ENCODE measurements at regions not wholly inside any gene's neighbourhood (a gene's known extent, or its start where the extent isn't known, plus 50 kb on each side); places are given as distances from the start of the nearest gene placed in this dataset.

GRCh38 chr5:58025809-58026208, 434.1 kb downstream of the PLK2 start:
- no peak overlapping the region for H2AFZ ChIP-seq (ENCODE audit: control insufficient read depth, low read length)
- no peak overlapping the region for H3K27ac ChIP-seq (ENCODE audit: control insufficient read depth, insufficient read depth, low read length)
- no peak overlapping the region for H3K9ac ChIP-seq (ENCODE audit: control insufficient read depth, extremely low read depth, insufficient read depth, low read length)
- DNase-seq (ENCODE audit: low read depth, low spot score): no peak
- no peaks in the 10 kb centered on the region for H3K4me1 ChIP-seq (ENCODE audit: control insufficient read depth, extremely low read depth, insufficient read depth, low read length)
- H4K20me1 ChIP-seq (ENCODE audit: control insufficient read depth, extremely low read depth, insufficient read depth, low read length): no peaks in the 10 kb centered on the region
- dilution Hi-C loops (cut with MboI; ENCODE audit: extremely low pct_ligation_motif_present, low sequenced_read_pairs): no loop called here
- H3K4me2 ChIP-seq (ENCODE audit: control insufficient read depth, extremely low read depth, insufficient read depth, low read depth, low read length): no peak overlapping the region
- H3K27me3 ChIP-seq (ENCODE audit: control insufficient read depth, extremely low read depth, insufficient read depth, low read length): no peaks in the 10 kb centered on the region
- no peaks in the 10 kb centered on the region for H3K79me2 ChIP-seq (ENCODE audit: control insufficient read depth, insufficient read depth, low read length)
- H3K9me1 ChIP-seq (ENCODE audit: control insufficient read depth, extremely low read depth, insufficient read depth, low read length): no peaks in the 10 kb centered on the region
- FAIRE-seq: no peak
- H3K4me3 ChIP-seq (ENCODE audit: control insufficient read depth in 2 of 3, extremely low read depth in 1 of 3, insufficient read depth in 2 of 3, low read depth in 1 of 3, low read length in 3 of 3): no peak overlapping the region
- no peaks in the 10 kb centered on the region for H3K9me3 ChIP-seq (ENCODE audit: control insufficient read depth, low read depth, low read length)
- no peaks in the 10 kb centered on the region for H3K36me3 ChIP-seq (ENCODE audit: control insufficient read depth in 2 of 2, extremely low read depth in 1 of 2, insufficient read depth in 2 of 2, low read length in 2 of 2)
- TF ChIP-seq CTCF (optimal IDR thresholded peaks at IDR 0.05 in 1 of 3, IDR thresholded peaks at IDR 0.05 in 1 of 3, conservative IDR thresholded peaks at IDR 0.05 in 1 of 3; ENCODE audit: extremely low read depth in 1 of 3, insufficient read depth in 2 of 3, low read length in 3 of 3) (no peak), EZH2 (IDR thresholded peaks at IDR 0.05; ENCODE audit: low read length) (no peak)

- no peaks in the 10 kb centered on the region for H3K9me1 ChIP-seq (ENCODE audit: control insufficient read depth, extremely low read depth, insufficient read depth, low read length)
- no peak overlapping the region for H3K27ac ChIP-seq (ENCODE audit: control insufficient read depth, insufficient read depth, low read length)
- no peaks in the 10 kb centered on the region for H3K36me3 ChIP-seq (ENCODE audit: control insufficient read depth in 2 of 2, extremely low read depth in 1 of 2, insufficient read depth in 2 of 2, low read length in 2 of 2)
- dilution Hi-C loops (cut with MboI; ENCODE audit: extremely low pct_ligation_motif_present, low sequenced_read_pairs): no loop called here
- no peak for TF ChIP-seq CTCF (optimal IDR thresholded peaks at IDR 0.05 in 1 of 3, IDR thresholded peaks at IDR 0.05 in 1 of 3, conservative IDR thresholded peaks at IDR 0.05 in 1 of 3; ENCODE audit: extremely low read depth in 1 of 3, insufficient read depth in 2 of 3, low read length in 3 of 3)
- no peak for TF ChIP-seq EZH2 (IDR thresholded peaks at IDR 0.05; ENCODE audit: low read length)
- no peak overlapping the region for H3K4me3 ChIP-seq (ENCODE audit: control insufficient read depth in 2 of 3, extremely low read depth in 1 of 3, insufficient read depth in 2 of 3, low read depth in 1 of 3, low read length in 3 of 3)
- no peak overlapping the region for H2AFZ ChIP-seq (ENCODE audit: control insufficient read depth, low read length)
- H3K9ac ChIP-seq (ENCODE audit: control insufficient read depth, extremely low read depth, insufficient read depth, low read length): no peak overlapping the region
- H3K4me1 ChIP-seq (ENCODE audit: control insufficient read depth, extremely low read depth, insufficient read depth, low read length): no peaks in the 10 kb centered on the region
- no peak for DNase-seq (ENCODE audit: low read depth, low spot score)
- no peaks in the 10 kb centered on the region for H3K9me3 ChIP-seq (ENCODE audit: control insufficient read depth, low read depth, low read length)
- no peaks in the 10 kb centered on the region for H4K20me1 ChIP-seq (ENCODE audit: control insufficient read depth, extremely low read depth, insufficient read depth, low read length)
- no peaks in the 10 kb centered on the region for H3K27me3 ChIP-seq (ENCODE audit: control insufficient read depth, extremely low read depth, insufficient read depth, low read length)
- no peak overlapping the region for H3K4me2 ChIP-seq (ENCODE audit: control insufficient read depth, extremely low read depth, insufficient read depth, low read depth, low read length)
- no peaks in the 10 kb centered on the region for H3K79me2 ChIP-seq (ENCODE audit: control insufficient read depth, insufficient read depth, low read length)
- FAIRE-seq: no peak
These were observed 435.7 kb downstream of the PLK2 start for GRCh38 chr5:58024151-58024550.
